ENCODE measurements at regions not wholly inside any gene's neighbourhood (a gene's known extent, or its start where the extent isn't known, plus 50 kb on each side); places are given as distances from the start of the nearest gene placed in this dataset.

DNA sequence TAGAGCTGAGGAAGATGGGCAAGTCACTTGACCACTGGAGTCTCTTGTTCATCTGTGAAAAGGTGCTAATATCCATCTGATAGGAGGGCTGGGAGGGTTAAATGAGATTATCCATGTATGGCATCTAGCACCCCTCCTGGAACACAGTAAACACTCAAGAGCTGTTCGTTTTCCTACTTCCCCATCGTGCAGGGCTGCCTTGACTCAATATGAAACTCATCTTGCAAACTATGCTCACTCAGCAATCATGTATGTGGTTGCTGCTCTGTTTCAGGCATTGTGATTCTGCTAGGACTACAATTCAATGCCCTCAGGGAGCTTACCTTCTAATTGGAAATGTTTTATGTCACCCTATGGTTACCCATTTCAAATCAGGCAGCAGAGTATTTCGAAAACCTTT is 395.6 kb downstream of the BCAT1 start:
- DNase-seq (ENCODE audit: low read depth in 1 of 2, low spot score in 1 of 2), result no peak
- TF ChIP-seq CTCF (IDR thresholded peaks at IDR 0.05; ENCODE audit: insufficient read depth, low read length), result no peak
- H3K4me3 ChIP-seq (replicated peaks; ENCODE audit: insufficient read depth, low read length), result no peak overlapping the region
- H3K27ac ChIP-seq (replicated peaks), result no peak overlapping the region
- H3K27me3 ChIP-seq (ENCODE audit: insufficient read depth, poor library complexity, severe bottlenecking), result no peaks in the 10 kb centered on the region

DNA sequence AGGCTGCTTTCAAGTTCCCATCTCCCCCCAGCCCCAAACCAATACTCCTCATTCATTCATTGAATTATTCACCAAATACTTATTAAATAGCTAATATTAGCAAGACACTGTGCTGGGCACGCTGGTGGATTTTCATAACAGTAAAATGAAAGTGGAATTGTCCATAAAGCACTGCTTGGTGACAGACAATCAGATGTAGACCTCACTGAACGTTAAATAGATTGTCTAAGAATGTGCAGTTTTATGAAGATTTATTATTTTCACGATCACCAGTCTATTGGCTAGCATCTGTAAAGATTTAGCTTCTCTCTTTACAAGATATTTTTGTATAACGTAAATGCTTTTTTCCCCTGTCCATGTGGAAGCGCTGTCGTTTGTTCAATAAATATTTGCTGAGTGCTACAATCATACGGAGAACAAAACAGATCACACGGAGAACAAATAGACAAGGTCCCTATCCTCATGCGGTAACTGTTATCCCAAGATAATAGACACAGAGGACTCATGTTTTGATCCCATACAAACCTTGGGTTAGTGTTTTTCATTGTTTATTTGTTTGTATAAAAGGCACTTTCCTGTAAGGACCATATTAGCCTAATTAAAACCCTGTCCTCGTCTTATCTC is 397.6 kb downstream of the BCAT1 start:
- Histone ChIP-seq H3K27ac (replicated peaks) (no peak overlapping the region), H3K4me3 (replicated peaks; ENCODE audit: insufficient read depth, low read length) (no peak overlapping the region), H3K27me3 (ENCODE audit: insufficient read depth, poor library complexity, severe bottlenecking) (no peaks in the 10 kb centered on the region)
- TF ChIP-seq POLR2AphosphoS5 (IDR thresholded peaks at IDR 0.05; ENCODE audit: low read depth) (no peak), GABPA (IDR thresholded peaks at IDR 0.05; ENCODE audit: low read depth) (no peak), SPI1 (IDR thresholded peaks at IDR 0.05; ENCODE audit: borderline replicate concordance, low read depth) (no peak), CTCF (IDR thresholded peaks at IDR 0.05; ENCODE audit: insufficient read depth, low read length) (no peak)
- TF ChIP-seq, protein P1, sequence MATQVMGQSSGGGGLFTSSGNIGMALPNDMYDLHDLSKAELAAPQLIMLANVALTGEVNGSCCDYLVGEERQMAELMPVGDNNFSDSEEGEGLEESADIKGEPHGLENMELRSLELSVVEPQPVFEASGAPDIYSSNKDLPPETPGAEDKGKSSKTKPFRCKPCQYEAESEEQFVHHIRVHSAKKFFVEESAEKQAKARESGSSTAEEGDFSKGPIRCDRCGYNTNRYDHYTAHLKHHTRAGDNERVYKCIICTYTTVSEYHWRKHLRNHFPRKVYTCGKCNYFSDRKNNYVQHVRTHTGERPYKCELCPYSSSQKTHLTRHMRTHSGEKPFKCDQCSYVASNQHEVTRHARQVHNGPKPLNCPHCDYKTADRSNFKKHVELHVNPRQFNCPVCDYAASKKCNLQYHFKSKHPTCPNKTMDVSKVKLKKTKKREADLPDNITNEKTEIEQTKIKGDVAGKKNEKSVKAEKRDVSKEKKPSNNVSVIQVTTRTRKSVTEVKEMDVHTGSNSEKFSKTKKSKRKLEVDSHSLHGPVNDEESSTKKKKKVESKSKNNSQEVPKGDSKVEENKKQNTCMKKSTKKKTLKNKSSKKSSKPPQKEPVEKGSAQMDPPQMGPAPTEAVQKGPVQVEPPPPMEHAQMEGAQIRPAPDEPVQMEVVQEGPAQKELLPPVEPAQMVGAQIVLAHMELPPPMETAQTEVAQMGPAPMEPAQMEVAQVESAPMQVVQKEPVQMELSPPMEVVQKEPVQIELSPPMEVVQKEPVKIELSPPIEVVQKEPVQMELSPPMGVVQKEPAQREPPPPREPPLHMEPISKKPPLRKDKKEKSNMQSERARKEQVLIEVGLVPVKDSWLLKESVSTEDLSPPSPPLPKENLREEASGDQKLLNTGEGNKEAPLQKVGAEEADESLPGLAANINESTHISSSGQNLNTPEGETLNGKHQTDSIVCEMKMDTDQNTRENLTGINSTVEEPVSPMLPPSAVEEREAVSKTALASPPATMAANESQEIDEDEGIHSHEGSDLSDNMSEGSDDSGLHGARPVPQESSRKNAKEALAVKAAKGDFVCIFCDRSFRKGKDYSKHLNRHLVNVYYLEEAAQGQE (IDR thresholded peaks at IDR 0.05; ENCODE audit: insufficient replicate concordance, low read depth), result no peak
- no peak for DNase-seq (ENCODE audit: low read depth in 1 of 2, low spot score in 1 of 2)

GRCh38 chr12:24550609-24551008 is 398.3 kb downstream of the BCAT1 start:
- no peaks in the 10 kb centered on the region for H3K27me3 ChIP-seq (ENCODE audit: insufficient read depth, poor library complexity, severe bottlenecking)
- H3K27ac ChIP-seq (replicated peaks), result no peak overlapping the region
- TF ChIP-seq CTCF (IDR thresholded peaks at IDR 0.05; ENCODE audit: insufficient read depth, low read length), result no peak
- H3K4me3 ChIP-seq (replicated peaks; ENCODE audit: insufficient read depth, low read length), result no peak overlapping the region
- no peak for DNase-seq (ENCODE audit: low read depth in 1 of 2, low spot score in 1 of 2)

DNA sequence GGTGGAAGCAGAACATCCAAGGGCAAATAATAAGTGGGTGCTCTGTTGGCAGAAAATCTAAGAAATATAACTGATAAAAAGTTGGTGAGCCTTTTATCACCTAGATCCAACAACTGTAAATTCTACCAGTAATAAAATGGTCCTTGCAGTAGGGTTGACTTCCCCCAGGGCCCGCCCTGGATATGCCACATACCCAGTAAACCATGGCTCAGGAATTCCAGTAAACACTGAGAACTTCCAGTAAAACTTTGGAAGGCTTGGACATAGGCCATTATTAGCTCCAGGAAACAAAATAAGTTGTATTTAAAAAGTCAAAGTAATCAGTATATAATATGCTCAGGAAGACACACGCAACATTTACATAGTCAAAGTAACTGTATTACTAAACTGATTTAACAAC is 402.2 kb downstream of the BCAT1 start:
- H3K4me3 ChIP-seq (replicated peaks; ENCODE audit: insufficient read depth, low read length), result no peak overlapping the region
- TF ChIP-seq POLR2AphosphoS5 (IDR thresholded peaks at IDR 0.05; ENCODE audit: low read depth) (no peak), CTCF (IDR thresholded peaks at IDR 0.05; ENCODE audit: insufficient read depth, low read length) (no peak), SPI1 (IDR thresholded peaks at IDR 0.05; ENCODE audit: borderline replicate concordance, low read depth) (no peak), GABPA (IDR thresholded peaks at IDR 0.05; ENCODE audit: low read depth) (no peak)
- TF ChIP-seq, protein P1 (IDR thresholded peaks at IDR 0.05; ENCODE audit: insufficient replicate concordance, low read depth), result no peak

More for the DNA sequence above, 402.2 kb downstream of the BCAT1 start:
- H3K27me3 ChIP-seq (ENCODE audit: insufficient read depth, poor library complexity, severe bottlenecking), result no peaks in the 10 kb centered on the region
- no peak overlapping the region for H3K27ac ChIP-seq (replicated peaks)
- no peak for DNase-seq (ENCODE audit: low read depth in 1 of 2, low spot score in 1 of 2)
